Kidney capillary endothelial cell (primary cell): ENCODE measurements at regions not wholly inside any gene's neighbourhood (a gene's known extent, or its start where the extent isn't known, plus 50 kb on each side); places are given as distances from the start of the nearest gene placed in this dataset.
"Not testable (repeated sequence)": the region's sequence is repeated elsewhere in the genome, so short reads cannot be mapped to it uniquely, and the experiment has no call there.

Source experiments
- DNase-seq: peaks from one replicate; pipeline ENCODE4 v3.0.0-alpha.2; 2018; ENCODE audit warnings: low spot score

DNA sequence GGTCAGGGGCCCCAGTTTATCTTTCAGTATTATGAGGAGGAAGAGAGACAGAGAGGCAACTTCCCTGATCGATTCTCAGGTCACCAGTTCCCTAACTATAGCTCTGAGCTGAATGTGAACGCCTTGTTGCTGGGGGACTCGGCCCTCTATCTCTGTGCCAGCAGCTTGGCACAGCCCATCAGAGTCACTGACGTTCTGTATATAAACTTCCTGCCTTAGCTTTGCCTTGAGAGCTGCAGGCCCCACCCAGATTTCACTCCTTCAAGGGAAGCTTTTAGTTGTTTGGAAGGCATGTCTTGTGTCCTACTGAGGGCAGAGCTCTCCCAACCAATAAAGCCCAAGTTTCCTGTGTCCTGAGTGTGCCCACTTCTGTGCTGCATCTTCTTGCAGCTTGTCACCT is 242.5 kb upstream of the PRSS58 start:
- DNase-seq: no peak

DNA sequence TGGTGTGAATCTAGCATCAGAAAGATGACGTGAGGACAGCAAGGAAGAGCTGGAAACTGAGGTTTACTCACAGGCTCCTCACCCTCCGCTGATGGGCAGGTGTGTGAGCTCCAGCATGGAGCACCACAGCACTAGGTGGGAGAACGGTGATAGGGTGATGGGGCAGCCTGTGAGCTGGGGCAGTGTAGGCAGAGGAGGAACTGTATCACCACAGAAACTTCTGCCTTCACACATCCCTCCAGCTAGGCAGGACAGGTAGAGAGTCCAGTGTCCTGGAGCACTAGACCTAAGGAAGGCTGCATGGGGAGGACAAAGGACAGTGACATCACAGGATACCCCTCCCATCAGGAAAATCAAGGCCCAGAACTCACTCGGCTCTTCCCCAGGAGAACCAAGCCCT is 241.8 kb upstream of the PRSS58 start:
- DNase-seq: no peak

DNA sequence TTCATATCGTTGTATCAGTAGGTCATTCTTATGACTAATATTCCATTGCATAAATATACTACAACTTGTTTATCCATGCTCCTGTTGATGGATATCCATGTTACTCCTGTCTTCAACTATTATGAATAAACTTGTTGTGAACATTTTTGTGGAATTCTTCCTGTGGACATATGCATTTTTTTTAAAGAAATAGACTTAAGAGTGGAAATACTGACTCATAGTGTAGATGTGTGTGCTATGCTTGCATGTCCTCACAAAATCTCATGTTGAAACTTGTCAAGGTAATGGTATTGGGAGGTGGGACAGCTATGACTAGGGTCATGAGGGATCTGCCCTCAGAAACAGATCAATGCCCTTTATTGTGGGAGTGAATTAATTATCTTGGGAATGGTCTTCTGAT is 240.5 kb upstream of the PRSS58 start:
- no peak for DNase-seq

DNA sequence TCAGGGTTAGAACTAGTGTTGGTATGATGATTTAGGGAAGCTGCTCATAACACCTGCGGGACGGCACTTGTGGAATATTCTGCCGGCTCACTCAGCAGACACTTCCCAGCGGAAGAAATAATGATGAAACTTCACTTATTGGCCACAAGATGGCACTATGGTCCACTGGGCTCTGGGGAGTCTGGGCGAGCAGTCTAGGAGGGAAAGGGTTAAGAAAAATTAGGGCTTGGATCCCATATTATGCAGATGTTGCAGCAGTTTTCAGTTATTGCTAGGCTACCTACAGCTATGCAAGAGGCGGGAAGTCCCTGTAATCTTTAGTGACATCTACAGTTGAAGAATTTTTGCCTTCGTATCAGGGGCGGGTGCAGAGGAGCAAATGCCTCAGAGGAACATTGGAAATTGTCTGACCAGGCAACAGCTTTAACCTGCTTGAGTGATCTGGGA is 238.7 kb upstream of the PRSS58 start:
- DNase-seq: peak; percentile 33

DNA sequence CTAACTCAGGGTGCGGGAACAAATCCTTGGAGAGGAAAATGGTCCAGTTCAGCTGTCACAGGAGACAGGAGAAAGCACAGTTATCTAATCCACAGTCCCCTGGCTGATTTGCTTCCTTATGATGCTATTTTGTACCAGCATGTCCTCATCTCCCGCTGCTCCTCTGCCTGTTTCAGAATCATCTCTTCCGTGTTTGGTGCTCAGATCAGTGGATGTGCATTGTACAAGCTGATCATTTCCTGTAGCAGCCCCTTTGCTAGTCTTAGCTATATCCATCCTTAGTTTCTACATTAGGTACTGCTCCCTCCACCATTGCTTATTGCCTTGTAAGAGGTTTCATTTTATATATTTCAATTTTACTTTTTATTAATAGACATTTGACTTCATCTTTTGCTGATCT is 238.0 kb upstream of the PRSS58 start:
- DNase-seq: not testable (repeated sequence)

DNA sequence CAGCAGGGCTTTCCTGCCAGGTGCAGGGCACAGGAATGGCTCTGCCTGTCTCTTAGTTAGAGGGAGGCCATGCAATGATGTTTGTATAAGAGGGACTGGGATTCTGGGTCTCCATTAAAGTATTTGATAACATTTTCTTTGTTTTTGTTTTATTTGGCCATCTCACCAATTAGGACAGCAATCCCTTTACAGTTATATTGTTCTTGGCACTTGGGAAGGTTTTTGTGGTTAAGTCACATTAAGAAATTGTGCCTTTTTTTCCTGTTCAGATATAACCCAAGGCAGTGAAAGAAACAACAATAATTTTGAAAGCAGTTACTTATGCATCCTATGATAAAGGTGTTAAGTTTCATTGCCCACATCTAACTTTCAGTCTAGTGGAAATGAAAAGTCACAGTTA is 237.4 kb upstream of the PRSS58 start:
- DNase-seq: not testable (repeated sequence)

DNA sequence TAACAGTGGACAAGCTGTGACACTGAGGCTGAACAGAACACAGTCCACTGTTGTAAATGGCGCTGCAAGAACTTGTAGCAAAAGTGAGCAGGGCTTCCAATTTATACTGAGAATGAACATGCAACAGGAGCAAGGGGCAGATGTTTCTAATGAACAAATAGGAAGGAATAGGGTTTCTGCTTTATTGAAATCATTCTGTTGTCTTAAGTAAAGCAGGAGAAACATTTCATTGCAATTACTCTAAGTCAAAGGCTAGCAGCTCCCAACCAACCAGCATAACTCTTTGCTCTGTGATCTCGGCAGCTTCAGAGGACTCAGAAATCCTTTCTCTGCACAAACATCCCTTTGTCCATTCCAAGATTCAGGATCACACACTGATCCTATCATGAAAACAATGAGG is 236.2 kb upstream of the PRSS58 start:
- DNase-seq: no peak

DNA sequence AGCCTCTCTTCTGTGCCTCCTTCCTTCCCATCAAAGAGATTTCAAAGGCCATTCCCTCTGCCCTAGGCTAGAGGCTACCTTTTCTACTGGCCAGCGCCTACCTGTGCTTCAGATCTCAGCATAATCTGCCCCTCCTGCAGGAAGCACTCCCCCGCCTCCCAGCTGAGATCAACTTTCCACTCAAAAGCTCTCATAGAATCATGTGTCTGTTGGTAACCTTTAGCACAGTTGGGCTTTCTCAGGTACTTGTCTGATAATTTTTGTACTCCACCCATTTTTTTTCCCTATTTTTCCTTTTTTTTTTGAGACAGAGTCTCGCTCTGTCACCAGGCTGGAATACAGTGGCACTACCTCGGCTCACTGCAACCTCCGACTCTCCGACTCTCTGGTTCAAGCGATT is 231.0 kb upstream of the PRSS58 start:
- no peak for DNase-seq

DNA sequence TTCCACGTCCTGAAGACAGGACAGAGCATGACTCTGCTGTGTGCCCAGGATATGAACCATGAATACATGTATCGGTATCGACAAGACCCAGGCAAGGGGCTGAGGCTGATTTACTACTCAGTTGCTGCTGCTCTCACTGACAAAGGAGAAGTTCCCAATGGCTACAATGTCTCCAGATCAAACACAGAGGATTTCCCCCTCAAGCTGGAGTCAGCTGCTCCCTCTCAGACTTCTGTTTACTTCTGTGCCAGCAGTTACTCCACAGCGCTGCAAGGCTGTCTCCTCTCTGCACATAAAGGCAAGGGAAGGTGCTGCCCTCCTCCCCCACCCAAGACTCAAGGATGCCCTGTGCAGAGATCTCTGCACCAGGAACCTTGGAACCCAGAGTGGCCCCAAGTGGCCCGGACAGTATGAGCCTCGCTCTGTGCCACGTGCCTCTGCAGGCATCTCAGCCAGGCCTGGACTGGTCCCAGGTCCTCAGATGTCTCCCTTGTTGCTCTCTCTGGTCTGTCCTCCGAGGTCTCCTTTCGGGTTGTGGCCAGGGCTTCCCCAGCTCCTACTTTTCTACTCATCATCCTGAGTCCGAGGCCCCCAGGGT is 230.3 kb upstream of the PRSS58 start:
- DNase-seq: no peak

DNA sequence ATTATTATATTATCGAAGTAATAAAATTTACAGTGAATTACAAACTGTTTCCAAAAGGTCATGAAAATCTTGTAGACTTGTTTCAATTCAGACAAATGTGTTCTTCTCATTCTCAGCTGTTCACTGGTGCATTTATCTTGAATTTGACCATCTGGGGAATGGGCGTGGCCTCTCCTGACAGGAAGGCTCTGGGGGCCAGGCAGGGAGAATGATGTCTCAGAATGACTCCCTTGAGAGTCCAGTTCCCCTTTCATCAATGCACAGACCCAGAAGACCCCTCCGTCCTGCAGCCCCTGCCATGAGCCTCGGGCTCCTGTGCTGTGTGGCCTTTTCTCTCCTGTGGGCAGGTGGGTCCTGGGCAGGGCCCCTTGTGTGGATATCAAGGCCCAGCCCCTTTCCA is 229.7 kb upstream of the PRSS58 start:
- DNase-seq: not testable (repeated sequence)

DNA sequence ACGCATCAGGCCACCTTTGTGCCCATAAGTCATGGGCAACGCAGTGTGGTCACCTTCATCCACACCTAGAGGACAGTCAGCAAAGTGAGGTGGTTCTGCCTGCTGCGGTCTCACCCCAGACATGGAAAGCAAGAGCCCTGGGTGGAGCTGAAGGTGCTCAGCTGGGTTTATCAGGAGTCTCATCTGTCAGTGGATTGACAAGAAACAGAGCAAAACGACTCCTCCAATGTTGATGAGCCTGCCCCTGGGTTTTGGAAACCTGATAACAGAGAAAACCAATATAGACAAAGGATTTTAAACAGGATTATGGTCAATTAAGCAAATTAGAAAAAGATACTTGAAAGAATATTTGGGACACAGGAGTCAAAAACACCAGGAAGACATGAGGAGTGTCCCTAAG is 229.3 kb upstream of the PRSS58 start:
- no peak for DNase-seq

DNA sequence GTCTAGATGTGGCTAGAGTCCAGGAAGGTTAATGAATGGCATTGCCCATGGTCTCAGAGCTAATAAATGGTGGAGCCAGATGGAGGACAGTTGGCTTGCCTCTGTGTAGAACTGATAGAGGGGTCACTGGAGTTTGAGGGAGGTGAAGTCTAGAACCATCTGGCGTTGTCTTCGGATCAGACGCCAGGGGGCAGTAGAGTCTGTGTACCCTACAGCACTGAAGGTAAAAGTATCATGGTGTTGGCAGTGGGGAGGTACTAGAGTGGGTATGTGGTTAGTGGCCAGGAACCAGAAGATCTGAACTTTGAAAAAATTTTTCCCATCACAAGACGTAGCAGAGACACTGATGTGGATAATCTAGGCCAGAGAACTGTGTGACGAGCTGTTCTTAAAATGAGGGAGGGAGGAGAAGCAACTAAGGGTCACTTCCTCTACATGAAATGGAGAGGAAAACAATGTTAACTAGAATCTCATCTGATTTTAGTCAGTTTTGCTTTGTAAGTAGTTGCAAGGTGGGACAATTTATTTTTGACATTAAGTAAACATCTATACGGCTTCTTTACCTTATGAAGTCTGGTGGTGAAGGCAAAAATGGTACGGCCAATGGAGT is 227.9 kb upstream of the PRSS58 start:
- DNase-seq: no peak

DNA sequence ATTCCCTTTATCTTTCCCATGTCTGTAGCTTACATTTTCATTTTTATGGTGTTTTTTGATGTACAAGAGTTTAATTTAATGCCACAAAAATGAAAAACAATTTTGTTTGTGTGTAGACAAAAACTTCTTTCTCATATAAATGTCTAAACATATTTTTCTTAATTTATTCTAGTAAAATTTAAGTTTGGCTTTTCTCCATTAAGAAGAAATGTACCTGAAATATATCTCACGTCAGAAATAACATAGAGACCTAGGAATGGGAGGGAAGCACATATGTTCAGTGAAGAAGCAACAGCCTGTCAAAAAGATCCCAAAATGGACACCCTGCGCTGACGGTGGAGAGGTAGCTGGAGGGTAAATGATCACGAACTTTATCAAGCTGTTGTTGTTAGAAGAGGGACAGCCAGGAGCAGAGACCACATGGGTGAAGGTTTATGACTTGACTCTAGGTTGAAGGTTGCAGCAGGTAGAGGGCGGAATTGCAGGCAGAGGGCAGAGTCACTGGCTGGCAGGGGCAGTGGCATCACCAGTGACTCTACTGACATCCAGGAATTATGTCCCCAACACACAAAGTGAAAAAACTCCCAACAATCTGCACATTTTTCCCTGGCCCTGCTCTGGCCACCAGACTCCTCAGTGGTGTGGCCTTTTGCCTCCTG is 225.9 kb upstream of the PRSS58 start:
- DNase-seq: no peak

DNA sequence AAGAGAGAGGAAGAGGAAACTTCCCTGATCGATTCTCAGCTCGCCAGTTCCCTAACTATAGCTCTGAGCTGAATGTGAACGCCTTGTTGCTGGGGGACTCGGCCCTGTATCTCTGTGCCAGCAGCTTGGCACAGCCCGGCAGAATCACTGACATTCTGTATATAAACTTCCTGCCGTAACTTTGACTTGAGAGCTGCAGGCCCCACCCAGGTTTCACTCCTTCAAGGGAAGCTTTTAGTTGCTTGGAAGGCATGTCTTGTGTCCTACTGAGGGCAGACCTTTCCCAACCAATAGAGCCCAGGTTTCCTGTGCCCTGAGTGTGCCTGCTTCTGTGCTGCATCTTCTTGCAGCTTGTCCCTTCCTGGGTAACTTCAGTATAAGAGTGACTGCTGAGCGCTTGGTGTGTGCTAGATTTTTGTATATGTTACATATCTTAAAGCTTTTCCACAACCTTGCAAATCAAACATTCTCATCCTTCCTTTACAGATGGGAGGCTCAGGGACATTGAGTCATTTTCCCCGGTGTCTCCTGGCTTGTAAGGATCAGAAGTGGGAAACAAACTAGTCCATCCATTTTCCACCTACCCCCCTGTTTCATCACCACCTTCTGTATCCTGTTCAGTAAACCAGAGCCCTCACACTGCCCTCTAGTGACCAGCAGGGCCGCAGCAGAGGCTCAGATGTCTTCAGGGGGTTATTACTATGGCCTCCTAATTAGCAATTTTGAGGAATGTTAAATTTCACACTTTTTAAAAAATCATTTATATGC is 225.2 kb upstream of the PRSS58 start:
- DNase-seq: peak; percentile 44

DNA sequence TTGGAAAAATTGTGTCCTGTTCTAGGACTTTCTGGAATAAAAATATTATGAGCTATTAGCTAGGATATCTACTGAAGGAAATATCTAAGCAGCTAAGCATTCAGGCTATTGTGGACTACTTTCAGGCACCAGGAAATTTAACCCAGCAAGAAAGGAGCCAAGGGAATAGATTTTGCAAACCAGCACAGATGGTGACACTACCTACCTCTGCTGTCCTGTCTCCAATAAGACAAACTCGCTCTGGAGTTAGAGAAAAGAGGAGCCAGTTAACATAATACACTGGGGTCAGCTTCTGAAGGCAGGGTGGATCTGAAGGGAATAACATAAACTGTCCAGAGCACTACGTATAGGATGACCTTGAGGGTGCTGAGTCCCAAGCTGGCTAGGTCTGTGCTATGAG is 223.7 kb upstream of the PRSS58 start:
- DNase-seq: no peak

DNA sequence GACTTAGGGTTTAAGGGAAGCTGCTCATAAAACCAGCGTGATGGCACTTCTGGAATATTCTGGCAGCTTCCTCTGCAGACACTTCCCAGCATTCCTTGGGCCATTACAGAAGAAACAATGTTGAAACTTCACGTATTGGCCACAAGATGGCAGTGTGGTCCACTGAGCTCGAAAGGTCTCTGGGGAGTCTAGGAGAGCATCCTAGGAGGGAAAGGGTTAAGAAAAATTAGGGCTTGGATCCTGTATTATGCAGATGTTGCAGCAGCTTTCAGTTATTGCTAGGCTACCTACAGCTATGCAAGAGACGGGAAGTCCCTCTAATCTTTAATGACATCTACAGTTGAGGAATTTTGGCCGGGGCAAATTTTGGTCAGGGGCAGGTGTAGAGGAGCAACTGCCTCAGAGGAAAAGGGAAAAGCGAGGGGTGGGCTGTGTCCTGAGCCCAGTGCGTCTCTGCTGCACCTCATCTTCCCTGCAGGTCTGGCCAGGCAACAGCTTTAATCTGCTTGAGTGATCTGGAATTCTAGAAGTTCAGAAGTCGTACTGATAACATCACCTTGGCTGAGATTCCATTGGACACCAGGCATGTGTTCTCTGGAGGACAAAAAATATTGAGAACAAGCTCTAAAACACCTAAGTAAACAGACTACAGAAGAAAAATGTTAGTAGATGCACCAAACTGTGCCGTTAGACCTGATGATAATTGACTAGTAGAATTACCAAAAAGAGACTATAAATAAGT is 220.8 kb upstream of the PRSS58 start:
- peak; percentile 66 for DNase-seq

DNA sequence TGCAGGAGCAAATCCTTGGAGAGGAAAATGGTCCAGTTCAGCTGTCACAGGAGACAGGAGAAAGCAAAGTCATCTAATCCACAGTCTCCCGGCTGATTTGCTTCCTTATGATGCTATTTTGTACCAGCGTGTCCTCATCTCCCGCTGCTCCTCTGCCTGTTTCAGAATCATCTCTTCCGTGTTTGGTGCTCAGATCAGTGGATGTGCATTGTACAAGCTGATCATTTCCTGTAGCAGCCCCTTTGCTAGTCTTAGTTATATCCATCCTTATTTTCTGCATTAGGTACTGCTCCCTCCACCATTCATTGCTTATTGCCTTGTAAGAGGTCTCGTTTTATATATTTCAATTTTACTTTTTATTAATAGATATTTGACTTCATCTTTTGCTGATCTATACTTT is 219.9 kb upstream of the PRSS58 start:
- DNase-seq: not testable (repeated sequence)

DNA sequence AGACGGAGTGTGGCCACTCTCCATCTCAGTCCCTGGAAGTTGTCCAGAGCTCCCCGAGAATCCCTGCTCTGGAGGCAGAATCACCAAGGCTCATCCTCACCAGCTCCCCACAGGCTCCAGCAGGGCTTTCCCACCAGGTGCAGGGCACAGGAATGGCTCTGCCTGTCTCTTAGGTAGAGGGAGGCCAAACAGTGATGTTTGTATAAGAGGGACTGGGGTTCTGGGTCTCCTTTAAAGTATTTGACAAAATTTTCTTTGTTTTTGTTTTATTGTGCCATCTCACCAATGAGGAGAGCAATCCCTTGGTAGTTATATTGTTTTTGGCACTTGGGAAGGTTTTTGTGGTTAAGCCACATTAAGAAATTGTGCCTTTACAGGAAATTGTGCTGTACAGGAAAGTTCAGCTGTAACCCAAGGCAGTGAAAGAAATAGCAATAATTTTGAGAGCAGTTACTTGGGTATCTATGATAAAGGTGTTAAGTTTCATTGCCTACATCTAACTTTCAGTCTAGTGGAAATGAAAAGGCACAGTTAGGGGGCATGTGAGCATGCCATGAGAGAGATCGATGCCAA is 219.3 kb upstream of the PRSS58 start:
- DNase-seq: no peak

DNA sequence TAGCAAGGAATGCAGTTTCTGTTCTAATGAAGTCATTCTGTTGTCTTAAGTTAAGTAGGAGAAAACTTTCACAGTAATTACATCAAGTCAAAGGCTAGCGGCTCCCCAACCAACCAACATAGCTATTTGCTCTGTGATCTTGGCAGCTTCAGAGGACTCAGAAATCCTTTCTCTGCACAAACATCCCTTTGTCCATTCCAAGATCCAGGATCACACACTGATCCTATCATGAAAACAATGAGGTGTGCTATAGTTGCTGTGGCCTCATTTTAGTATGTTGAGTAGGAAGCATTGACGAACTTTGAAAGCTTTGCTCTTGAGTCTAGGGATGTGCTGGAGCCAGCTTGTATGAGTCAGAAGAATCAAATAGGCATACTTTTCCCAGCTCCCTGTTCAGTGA is 218.2 kb upstream of the PRSS58 start:
- DNase-seq: no peak

DNA sequence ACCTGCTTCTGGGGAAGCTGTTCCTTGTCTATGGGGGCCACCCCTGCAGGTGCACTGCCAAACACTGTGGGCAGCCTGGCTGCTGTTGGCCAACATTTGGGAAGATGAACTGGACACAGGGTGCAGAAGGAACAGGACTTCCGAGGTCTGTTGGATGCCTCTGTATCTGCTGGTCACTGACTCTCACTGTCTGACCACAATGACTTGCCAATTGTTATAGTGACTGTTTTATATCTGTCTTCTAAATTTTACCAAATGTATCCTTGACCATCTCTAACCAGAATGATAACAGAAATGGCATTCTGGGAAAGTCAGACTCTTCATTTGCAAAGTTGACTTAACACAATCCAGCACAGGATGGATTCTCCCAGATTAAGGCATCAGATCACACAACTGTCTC is 214.0 kb upstream of the PRSS58 start:
- DNase-seq: no peak

DNA sequence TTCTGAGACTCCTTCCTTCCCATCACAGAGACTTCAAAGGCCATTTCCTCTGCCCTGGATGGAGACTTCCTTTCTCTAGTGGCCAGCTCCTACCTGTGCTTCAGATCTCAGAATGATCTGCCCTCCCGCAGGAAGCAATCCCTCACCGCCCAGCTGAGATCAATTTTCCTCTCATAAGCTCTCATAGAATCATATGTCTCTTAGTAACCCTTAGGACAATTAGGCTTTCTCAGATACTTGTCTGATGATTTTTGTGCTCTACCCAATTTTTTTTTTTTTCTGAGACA is 212.6 kb upstream of the PRSS58 start:
- no peak for DNase-seq
